PC-9 (cell line): ENCODE measurements at regions not wholly inside any gene's neighbourhood (a gene's known extent, or its start where the extent isn't known, plus 50 kb on each side); places are given as distances from the start of the nearest gene placed in this dataset.

Source experiments
- BruUV-seq: library from RNA; stranded (reverse); fragments of 400-500 nt; replicated peaks from 2 replicates; lab custom pipeline; 2021; lab: Mats Ljungman, UMichigan
- CTCF ChIA-PET: fragments of 300-600 bp; sonication (Branson Sonifier 250); formaldehyde crosslinking; loops from one replicate; lab custom pipeline; 2022; ENCODE audit warnings: antibody characterized with exemption; lab: Charles Lee
- POLR2A ChIA-PET: fragments of 300-600 bp; sonication (Branson Sonifier 250); formaldehyde crosslinking; loops from one replicate; lab custom pipeline; 2022; ENCODE audit warnings: antibody characterized with exemption; ENCODE audit not compliant: unreplicated experiment; lab: Charles Lee
- DNase-seq, 2 experiments: peaks; one replicate each; pipeline versions ENCODE4 v3.0.0 to v3.0.0-alpha.2; 2015 to 2022; ENCODE audit warnings: mixed read lengths in 1 of 2
- H2AFZ ChIP-seq: fragments of 200-600 bp; sonication (generic); 2 replicates; pipeline ENCODE4 v1.8.1; 2017; ENCODE audit warnings: antibody characterized with exemption
- H3F3A ChIP-seq: fragments of 200-600 bp; sonication (generic); 2 replicates; pipeline ENCODE4 v1.8.1; 2017; ENCODE audit warnings: antibody characterized with exemption, mild to moderate bottlenecking, low read depth; ENCODE audit not compliant: insufficient read depth
- H3K27ac ChIP-seq: fragments of 200-600 bp; sonication (generic); 2 replicates; pipeline ENCODE4 v1.6.1; 2016; ENCODE audit warnings: mixed run types
- H3K27me3 ChIP-seq: fragments of 200-600 bp; sonication (generic); 2 replicates; pipeline ENCODE4 v1.6.1; 2016; ENCODE audit warnings: low read depth, mixed run types; ENCODE audit not compliant: insufficient read depth
- H3K36me3 ChIP-seq: fragments of 200-600 bp; sonication (generic); 2 replicates; pipeline ENCODE4 v1.6.1; 2016; ENCODE audit warnings: low read depth, mixed run types
- H3K4me1 ChIP-seq: fragments of 200-600 bp; sonication (generic); replicated peaks from 2 replicates; pipeline ENCODE4 v1.6.1; 2016; ENCODE audit warnings: mixed run types; ENCODE audit not compliant: insufficient read depth
- H3K4me2 ChIP-seq: fragments of 200-600 bp; sonication (generic); 2 replicates; pipeline ENCODE4 v1.6.1; 2017; ENCODE audit warnings: mixed run types
- H3K4me3 ChIP-seq: fragments of 200-600 bp; sonication (generic); 2 replicates; pipeline ENCODE4 v1.6.1; 2016; ENCODE audit warnings: mixed run types
- H3K79me2 ChIP-seq: fragments of 200-600 bp; sonication (generic); 2 replicates; pipeline ENCODE4 v1.6.1; 2017; ENCODE audit warnings: low read depth, mixed run types
- H3K9me2 ChIP-seq: fragments of 200-600 bp; sonication (generic); 2 replicates; pipeline ENCODE4 v1.8.1; 2017; ENCODE audit warnings: mild to moderate bottlenecking; ENCODE audit not compliant: insufficient read depth
- H3K9me3 ChIP-seq: fragments of 200-600 bp; sonication (generic); 2 replicates; pipeline ENCODE4 v1.8.1; 2016; ENCODE audit warnings: low read depth; ENCODE audit not compliant: insufficient read depth
- H4K20me1 ChIP-seq: fragments of 200-600 bp; sonication (generic); 2 replicates; pipeline ENCODE4 v1.8.1; 2017; ENCODE audit not compliant: insufficient read depth
- CTCF ChIP-seq: fragments of 200-600 bp; sonication (generic); conservative IDR thresholded peaks from 2 replicates; pipeline ENCODE4 v1.6.1; 2017; ENCODE audit warnings: mixed run types, antibody characterized with exemption, mild to moderate bottlenecking, moderate library complexity
- EZH2 ChIP-seq: fragments of 200-600 bp; sonication (generic); IDR thresholded peaks from 2 replicates; pipeline ENCODE4 v1.8.0; 2017; ENCODE audit warnings: antibody characterized with exemption, low read depth
- intact Hi-C: fragments of 100-400 bp; cut with micrococcal nuclease; formaldehyde crosslinking; loops from one replicate; pipeline ENCODE4 v1.10.0; 2022; ENCODE audit not compliant: unreplicated experiment

- no TSS peak for BruUV-seq
- H3K4me3 ChIP-seq: no peak overlapping the region
- no peak overlapping the region for H2AFZ ChIP-seq
- H3K79me2 ChIP-seq: no peaks in the 10 kb centered on the region
- DNase-seq: no peak
- H3K27me3 ChIP-seq: peaks cover 13% of the 10 kb centered on the region; the same call in 1 of the 2 replicates
- intact Hi-C loops: no loop called here
- no peaks in the 10 kb centered on the region for H3K9me2 ChIP-seq
- no peaks in the 10 kb centered on the region for H3F3A ChIP-seq
- H3K9me3 ChIP-seq: no peaks in the 10 kb centered on the region
- no peaks in the 10 kb centered on the region for H3K4me1 ChIP-seq
- H3K27ac ChIP-seq: no peak overlapping the region
- H3K36me3 ChIP-seq: no peaks in the 10 kb centered on the region
- no peak overlapping the region for H3K4me2 ChIP-seq
- no peaks in the 10 kb centered on the region for H4K20me1 ChIP-seq
- CTCF ChIA-PET: no interaction called here
- TF ChIP-seq EZH2 (no peak), CTCF (no peak)
- POLR2A ChIA-PET: no interaction called here
Observed at GRCh38 chr16:48914070-48914469, 304.1 kb upstream of the N4BP1 start.

GRCh38 chr16:48913384-48913783, 303.4 kb upstream of the N4BP1 start:
- Histone ChIP-seq H3F3A (no peaks in the 10 kb centered on the region), H3K27me3 (peaks cover 16% of the 10 kb centered on the region; the same call in 1 of the 2 replicates), H3K4me1 (no peaks in the 10 kb centered on the region), H3K79me2 (no peaks in the 10 kb centered on the region), H3K4me2 (no peak overlapping the region), H3K4me3 (no peak overlapping the region), H4K20me1 (no peaks in the 10 kb centered on the region), H3K9me2 (no peaks in the 10 kb centered on the region), H3K27ac (no peak overlapping the region), H3K9me3 (no peaks in the 10 kb centered on the region), H2AFZ (no peak overlapping the region), H3K36me3 (no peaks in the 10 kb centered on the region)
- no peak for DNase-seq
- ChIA-PET POLR2A (no interaction called here), CTCF (no interaction called here)
- TF ChIP-seq EZH2: no peak
- no peak for TF ChIP-seq CTCF
- intact Hi-C loops: no loop called here
- BruUV-seq: no TSS peak

- no peak for TF ChIP-seq EZH2
- no peak for TF ChIP-seq CTCF
- no peaks in the 10 kb centered on the region for H3K9me3 ChIP-seq
- no TSS peak for BruUV-seq
- no peaks in the 10 kb centered on the region for H3F3A ChIP-seq
- no peak overlapping the region for H2AFZ ChIP-seq
- intact Hi-C loops: no loop called here
- H4K20me1 ChIP-seq: no peaks in the 10 kb centered on the region
- CTCF ChIA-PET: no interaction called here
- H3K79me2 ChIP-seq: no peaks in the 10 kb centered on the region
- H3K4me1 ChIP-seq: no peaks in the 10 kb centered on the region
- POLR2A ChIA-PET: no interaction called here
- no peak for DNase-seq
- no peaks in the 10 kb centered on the region for H3K36me3 ChIP-seq
- H3K27me3 ChIP-seq: peaks cover 18% of the 10 kb centered on the region; the same call in 1 of the 2 replicates
- H3K4me2 ChIP-seq: no peak overlapping the region
- no peak overlapping the region for H3K27ac ChIP-seq
- no peaks in the 10 kb centered on the region for H3K9me2 ChIP-seq
- H3K4me3 ChIP-seq: no peak overlapping the region
Observed at GRCh38 chr16:48912360-48912759, 302.4 kb upstream of the N4BP1 start.
